GM23248 (cell line): ENCODE measurements at regions not wholly inside any gene's neighbourhood (a gene's known extent, or its start where the extent isn't known, plus 50 kb on each side); places are given as distances from the start of the nearest gene placed in this dataset.

Experiments
- DNase-seq: peaks from one replicate; pipeline ENCODE4 v3.0.0-alpha.2; 2015
- H2AFZ ChIP-seq: fragments of 200-600 bp; sonication (generic); 2 replicates; pipeline ENCODE4 v1.6.1; 2016; ENCODE audit warnings: antibody characterized with exemption
- H3F3A ChIP-seq: fragments of 200-600 bp; sonication (generic); 2 replicates; pipeline ENCODE4 v1.6.1; 2016; ENCODE audit warnings: mild to moderate bottlenecking, antibody characterized with exemption, mixed run types; ENCODE audit not compliant: insufficient read depth
- H3K27ac ChIP-seq: fragments of 200-600 bp; sonication (generic); 2 replicates; pipeline ENCODE4 v1.5.1; 2016; ENCODE audit warnings: mild to moderate bottlenecking
- H3K27me3 ChIP-seq: fragments of 200-600 bp; sonication (generic); replicated peaks from 2 replicates; pipeline ENCODE4 v1.6.1; 2016; ENCODE audit warnings: mild to moderate bottlenecking; ENCODE audit not compliant: insufficient read depth
- H3K36me3 ChIP-seq: fragments of 200-600 bp; sonication (generic); 2 replicates; pipeline ENCODE4 v1.6.1; 2016; ENCODE audit warnings: low read depth, mild to moderate bottlenecking
- H3K4me1 ChIP-seq: fragments of 200-600 bp; sonication (generic); 2 replicates; pipeline ENCODE4 v1.6.1; 2016; ENCODE audit warnings: mild to moderate bottlenecking; ENCODE audit not compliant: insufficient read depth
- H3K4me2 ChIP-seq: fragments of 200-600 bp; sonication (generic); one replicate; pipeline ENCODE4 v1.6.1; 2016; ENCODE audit warnings: mild to moderate bottlenecking; ENCODE audit not compliant: unreplicated experiment
- H3K4me3 ChIP-seq: fragments of 200-600 bp; sonication (generic); 2 replicates; pipeline ENCODE4 v1.5.1; 2016; ENCODE audit warnings: mild to moderate bottlenecking
- H3K79me2 ChIP-seq: fragments of 200-600 bp; sonication (generic); 2 replicates; pipeline ENCODE4 v1.6.1; 2016; ENCODE audit warnings: mild to moderate bottlenecking; ENCODE audit not compliant: insufficient read depth
- H3K9ac ChIP-seq: fragments of 200-600 bp; sonication (generic); 2 replicates; pipeline ENCODE4 v1.6.1; 2016; ENCODE audit warnings: mild to moderate bottlenecking
- H3K9me2 ChIP-seq: fragments of 200-600 bp; sonication (generic); 2 replicates; pipeline ENCODE4 v1.6.1; 2016; ENCODE audit warnings: mixed run types, mild to moderate bottlenecking, moderate library complexity; ENCODE audit not compliant: insufficient read depth
- H3K9me3 ChIP-seq: fragments of 200-600 bp; sonication (generic); one replicate; pipeline ENCODE4 v1.6.1; 2017; ENCODE audit warnings: low read depth
- H4K20me1 ChIP-seq: fragments of 200-600 bp; sonication (generic); 2 replicates; pipeline ENCODE4 v1.6.0; 2016; ENCODE audit not compliant: insufficient read depth
- EZH2 ChIP-seq: fragments of 200-600 bp; sonication (generic); IDR thresholded peaks from 2 replicates; pipeline ENCODE4 v1.6.1; 2018; ENCODE audit warnings: antibody characterized with exemption, mild to moderate bottlenecking; ENCODE audit not compliant: insufficient read depth, poor library complexity, severe bottlenecking
- EZH2phosphoT487 ChIP-seq: fragments of 200-600 bp; sonication (generic); IDR thresholded peaks from 2 replicates; pipeline ENCODE4 v1.6.1; 2018; ENCODE audit warnings: antibody characterized with exemption, moderate library complexity, mild to moderate bottlenecking, low read depth; ENCODE audit not compliant: insufficient read depth
- WGBS, 2 experiments: methylation state at CpG; one replicate each; pipeline ENCODE4 v1.1.6; 2015 to 2017; ENCODE audit warnings: low lambda C conversion rate in 2 of 2, low coverage in 1 of 2; ENCODE audit errors: missing lambda C conversion rate in 2 of 2; 5-methylcytosine and 5-hydroxymethylcytosine counted together
- in situ Hi-C: fragments of 300-500 bp; cut with MboI; formaldehyde crosslinking; loops from 2 replicates; pipeline ENCODE4 v1.15.0; 2020

GRCh38 chrX:46072791-46073190 lies 472.4 kb downstream of the ZNF674 start:
- Histone ChIP-seq H3K36me3 (no peaks in the 10 kb centered on the region), H3K27me3 (no peaks in the 10 kb centered on the region), H4K20me1 (no peaks in the 10 kb centered on the region), H2AFZ (no peak overlapping the region), H3K9me2 (no peaks in the 10 kb centered on the region), H3K9ac (no peak overlapping the region), H3K4me2 (no peak overlapping the region), H3K27ac (no peak overlapping the region), H3K79me2 (no peaks in the 10 kb centered on the region), H3K4me1 (no peaks in the 10 kb centered on the region), H3F3A (no peaks in the 10 kb centered on the region), H3K9me3 (no peaks in the 10 kb centered on the region), H3K4me3 (no peak overlapping the region)
- TF ChIP-seq EZH2 (no peak), EZH2phosphoT487 (no peak)
- in situ Hi-C loops, result no loop called here
- no peak for DNase-seq
- 26 to 33% methylated on average over 3 of the region's 3 CpGs for WGBS, 2 experiments

- H4K20me1 ChIP-seq, result no peaks in the 10 kb centered on the region
- H3K27ac ChIP-seq, result no peak overlapping the region
- WGBS, 2 experiments, result 31 to 36% methylated on average over 2 of the region's 2 CpGs
- H3K4me2 ChIP-seq, result no peak overlapping the region
- DNase-seq, result no peak
- H3K79me2 ChIP-seq, result no peaks in the 10 kb centered on the region
- no peak overlapping the region for H3K4me3 ChIP-seq
- in situ Hi-C loops, result no loop called here
- H3K9me2 ChIP-seq, result no peaks in the 10 kb centered on the region
- TF ChIP-seq EZH2, result no peak
- TF ChIP-seq EZH2phosphoT487, result no peak
- no peak overlapping the region for H2AFZ ChIP-seq
- H3K36me3 ChIP-seq, result no peaks in the 10 kb centered on the region
- no peaks in the 10 kb centered on the region for H3K9me3 ChIP-seq
- no peaks in the 10 kb centered on the region for H3K27me3 ChIP-seq
- H3K9ac ChIP-seq, result no peak overlapping the region
- H3K4me1 ChIP-seq, result no peaks in the 10 kb centered on the region
- H3F3A ChIP-seq, result no peaks in the 10 kb centered on the region
Measured at GRCh38 chrX:46072372-46072771, 472.8 kb downstream of the ZNF674 start.

GRCh38 chrX:46070421-46070820 lies 474.8 kb downstream of the ZNF674 start:
- H3K9me3 ChIP-seq, result no peaks in the 10 kb centered on the region
- H3K4me3 ChIP-seq, result no peak overlapping the region
- DNase-seq, result no peak
- H3K9me2 ChIP-seq, result no peaks in the 10 kb centered on the region
- no peak overlapping the region for H3K4me2 ChIP-seq
- H2AFZ ChIP-seq, result no peak overlapping the region
- H3K27ac ChIP-seq, result no peak overlapping the region
- no peak overlapping the region for H3K9ac ChIP-seq
- no peaks in the 10 kb centered on the region for H3K79me2 ChIP-seq
- H3K4me1 ChIP-seq, result no peaks in the 10 kb centered on the region
- no peaks in the 10 kb centered on the region for H3F3A ChIP-seq
- in situ Hi-C loops, result no loop called here
- no peak for TF ChIP-seq EZH2phosphoT487
- no peak for TF ChIP-seq EZH2
- H3K36me3 ChIP-seq, result no peaks in the 10 kb centered on the region
- H4K20me1 ChIP-seq, result no peaks in the 10 kb centered on the region
- H3K27me3 ChIP-seq, result no peaks in the 10 kb centered on the region

- H3K27me3 ChIP-seq, result no peaks in the 10 kb centered on the region
- no peaks in the 10 kb centered on the region for H4K20me1 ChIP-seq
- no peaks in the 10 kb centered on the region for H3K79me2 ChIP-seq
- H3K9ac ChIP-seq, result no peak overlapping the region
- in situ Hi-C loops, result no loop called here
- H3K27ac ChIP-seq, result no peak overlapping the region
- no peak overlapping the region for H3K4me2 ChIP-seq
- no peak overlapping the region for H3K4me3 ChIP-seq
- H3F3A ChIP-seq, result no peaks in the 10 kb centered on the region
- WGBS, 2 experiments, result 55 to 58% methylated on average over 17 of the region's 17 CpGs
- H3K9me3 ChIP-seq, result no peaks in the 10 kb centered on the region
- no peak for DNase-seq
- TF ChIP-seq EZH2phosphoT487 (no peak), EZH2 (no peak)
- no peaks in the 10 kb centered on the region for H3K4me1 ChIP-seq
- H3K36me3 ChIP-seq, result no peaks in the 10 kb centered on the region
- no peaks in the 10 kb centered on the region for H3K9me2 ChIP-seq
- H2AFZ ChIP-seq, result no peak overlapping the region
Measured at GRCh38 chrX:46059316-46059715, 485.9 kb downstream of the ZNF674 start.

- TF ChIP-seq EZH2phosphoT487 (no peak), EZH2 (no peak)
- Histone ChIP-seq H3K9ac (no peak overlapping the region), H3K9me2 (no peaks in the 10 kb centered on the region), H3K9me3 (no peaks in the 10 kb centered on the region), H3F3A (no peaks in the 10 kb centered on the region), H3K27me3 (no peaks in the 10 kb centered on the region), H2AFZ (no peak overlapping the region), H3K27ac (no peak overlapping the region), H4K20me1 (no peaks in the 10 kb centered on the region), H3K79me2 (no peaks in the 10 kb centered on the region), H3K4me1 (no peaks in the 10 kb centered on the region), H3K36me3 (no peaks in the 10 kb centered on the region), H3K4me3 (no peak overlapping the region), H3K4me2 (no peak overlapping the region)
- peak; percentile 20 for DNase-seq
- in situ Hi-C loops, result loop anchor here (25.0 kb wide), 1 partner anchor 93 kb away; no protein-coding TSS in a partner anchor
Measured at GRCh38 chrX:46044486-46044885, 500.7 kb downstream of the ZNF674 start.
